Lower leg skin (tissue), 4 donors: ENCODE measurements at regions not wholly inside any gene's neighbourhood (a gene's known extent, or its start where the extent isn't known, plus 50 kb on each side); places are given as distances from the start of the nearest gene placed in this dataset.
"Not testable (repeated sequence)": the region's sequence is repeated elsewhere in the genome, so short reads cannot be mapped to it uniquely, and the experiment has no call there.

Experiments
- DNase-seq, 2 donors: peaks; one replicate each; pipeline ENCODE4 v3.0.0-alpha.2; 2019; ENCODE audit warnings: low spot score in 2 of 2
- H3K4me3 ChIP-seq: fragments of 200-600 bp; sonication (generic); 2 replicates; pipeline ENCODE4 v1.5.1; 2017; ENCODE audit warnings: mild to moderate bottlenecking, low read depth; ENCODE audit not compliant: poor library complexity, severe bottlenecking
- CTCF ChIP-seq, 3 donors: fragments of 450-650 bp; IDR thresholded peaks; one replicate each; pipeline ENCODE4 v1.5.1; 2016; ENCODE audit warnings: antibody characterized with exemption in 3 of 3, mild to moderate bottlenecking in 3 of 3, moderate library complexity in 2 of 3
- POLR2A ChIP-seq, 2 donors: fragments of 450-650 bp; IDR thresholded peaks; one replicate each; pipeline ENCODE4 v1.6.1; 2016 to 2017; ENCODE audit warnings: antibody characterized with exemption in 2 of 2, mild to moderate bottlenecking in 1 of 2, moderate library complexity in 1 of 2
- WGBS, 2 donors: methylation state at CpG; one replicate each; pipeline ENCODE4 v1.1.5; 2018; 5-methylcytosine and 5-hydroxymethylcytosine counted together
- intact Hi-C: fragments of 100-400 bp; cut with DNase I; formaldehyde crosslinking; loops from one replicate; pipeline ENCODE4 v1.15.0; 2023; ENCODE audit warnings: low total_unique reads

DNA sequence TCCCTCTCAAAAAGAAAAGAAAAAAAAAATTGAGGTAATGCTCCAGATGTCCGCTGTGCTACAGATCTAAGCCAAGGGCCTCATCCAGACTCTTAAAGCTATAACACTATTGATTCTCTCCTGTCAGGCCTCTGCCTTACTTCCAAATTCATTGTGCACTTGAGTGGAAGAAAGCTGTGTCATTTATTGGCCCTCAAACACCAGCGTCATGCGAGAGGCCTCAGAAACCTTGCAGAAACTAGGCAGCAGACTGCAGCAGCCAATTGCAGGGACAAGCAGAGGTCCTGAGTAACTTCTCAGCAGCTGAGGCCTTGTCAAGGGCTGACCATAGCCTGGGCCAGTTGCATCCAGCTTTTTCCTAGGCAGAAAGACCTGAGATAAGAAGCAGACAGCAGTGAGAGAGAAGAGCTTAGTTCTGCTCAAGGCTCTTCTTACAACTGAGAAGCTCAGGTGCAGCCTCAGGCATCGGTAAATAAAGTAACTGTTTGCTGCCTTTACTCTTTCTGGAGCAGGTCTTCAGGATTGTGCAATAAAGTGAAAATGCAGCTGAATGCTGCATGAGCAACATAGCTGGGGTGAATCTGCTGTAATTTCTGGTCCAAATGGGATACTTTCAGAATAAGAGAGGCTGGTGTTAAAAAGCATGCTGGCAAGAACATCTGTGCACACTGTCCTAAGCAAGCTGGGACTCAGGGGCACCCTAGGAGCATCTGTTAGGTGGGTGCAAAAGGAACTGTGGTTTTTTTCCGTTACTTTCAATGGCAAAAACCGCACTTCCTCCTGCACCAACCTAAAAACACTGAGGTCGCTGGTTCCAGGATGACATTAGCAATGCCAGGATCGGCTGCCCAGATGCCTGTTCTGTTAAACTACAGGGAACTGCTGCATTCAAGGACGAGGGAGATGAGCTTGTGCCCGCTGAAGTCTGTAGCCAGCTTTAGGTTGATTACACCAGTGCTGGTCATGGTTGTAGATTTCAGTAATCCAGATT lies 181.8 kb upstream of the PFKP start:
- WGBS, 2 donors: 68 to 81% methylated on average over 10 of the region's 10 CpGs
- no peak for TF ChIP-seq POLR2A (IDR thresholded peaks at IDR 0.05)
- TF ChIP-seq CTCF (IDR thresholded peaks at IDR 0.05): no peak
- no peak overlapping the region for H3K4me3 ChIP-seq
- DNase-seq: peak in 1 of 2 donors; percentile 75
- intact Hi-C loops: no loop called here

GRCh38 chr10:2883983-2884540 lies 183.3 kb upstream of the PFKP start:
- WGBS, 2 donors: 84 to 87% methylated on average over 4 of the region's 4 CpGs
- H3K4me3 ChIP-seq, intact Hi-C loops: not testable (repeated sequence)
- DNase-seq: peak in 1 of 2 donors; percentile 9

GRCh38 chr10:2883238-2883637 lies 184.1 kb upstream of the PFKP start:
- no peak for TF ChIP-seq POLR2A (IDR thresholded peaks at IDR 0.05)
- no peak for TF ChIP-seq CTCF (IDR thresholded peaks at IDR 0.05)
- DNase-seq: no peak
- H3K4me3 ChIP-seq: no peak overlapping the region
- intact Hi-C loops: no loop called here
- WGBS, 2 donors: 82 to 86% methylated on average over 1 of the region's 1 CpG

- intact Hi-C loops: no loop called here
- peak in 1 of 2 donors; percentile 37 for DNase-seq
- TF ChIP-seq POLR2A (IDR thresholded peaks at IDR 0.05) (no peak), CTCF (IDR thresholded peaks at IDR 0.05) (no peak)
- 40 to 41% methylated on average over 9 of the region's 9 CpGs for WGBS, 2 donors
- no peak overlapping the region for H3K4me3 ChIP-seq
These were observed 184.7 kb upstream of the PFKP start for GRCh38 chr10:2882628-2883027.

- TF ChIP-seq POLR2A (IDR thresholded peaks at IDR 0.05): no peak
- TF ChIP-seq CTCF (IDR thresholded peaks at IDR 0.05): no peak
- H3K4me3 ChIP-seq: no peak overlapping the region
- peak in 1 of 2 donors; percentile 8 for DNase-seq
- 27 to 29% methylated on average over 6 of the region's 6 CpGs for WGBS, 2 donors
- intact Hi-C loops: no loop called here
These were observed 185.4 kb upstream of the PFKP start for GRCh38 chr10:2881720-2882620.

- H3K4me3 ChIP-seq, intact Hi-C loops: not testable (repeated sequence)
- peak in 1 of 2 donors; percentile 8 for DNase-seq
- 88 to 90% methylated on average over 2 of the region's 2 CpGs for WGBS, 2 donors
These were observed 187.3 kb upstream of the PFKP start for GRCh38 chr10:2880050-2880449.
